ENCODE measurements at regions not wholly inside any gene's neighbourhood (a gene's known extent, or its start where the extent isn't known, plus 50 kb on each side); places are given as distances from the start of the nearest gene placed in this dataset.

- TF ChIP-seq CTCF (IDR thresholded peaks at IDR 0.05 in 2 of 3, conservative IDR thresholded peaks at IDR 0.05 in 1 of 3; ENCODE audit: borderline replicate concordance in 1 of 3, insufficient read depth in 1 of 3, low read depth in 2 of 3, low read length in 2 of 3): no peak
- TF ChIP-seq POLR2A (IDR thresholded peaks at IDR 0.05; ENCODE audit: borderline replicate concordance, extremely low read depth, insufficient read depth, insufficient read length): no peak
Observed at GRCh38 chr10:38228394-38228793, 134.3 kb downstream of the ZNF37A start.

Measured in HCT116 (cell line).